Right lobe of liver (tissue), 6 donors: ENCODE measurements at regions not wholly inside any gene's neighbourhood (a gene's known extent, or its start where the extent isn't known, plus 50 kb on each side); places are given as distances from the start of the nearest gene placed in this dataset.

Source experiments
- ATAC-seq, 4 donors: fragments of 200-7000 bp; cut with Tn5 transposase; one replicate each; pipeline ENCODE4 v1.9.1; 2020; ENCODE audit warnings: mild to moderate bottlenecking in 4 of 4, moderate library complexity in 4 of 4
- DNase-seq, 3 donors: peaks; one replicate each; pipeline ENCODE4 v3.0.0-alpha.2; 2020
- H3K27ac ChIP-seq, 3 donors: fragments of 200-600 bp; one replicate each; pipeline ENCODE4 v1.8.0; 2022
- H3K27me3 ChIP-seq, 2 donors: fragments of 200-600 bp; one replicate each; pipeline ENCODE4 v1.8.0; 2022
- H3K36me3 ChIP-seq, 4 donors: fragments of 200-600 bp; sonication (generic) in 1 of 4; one replicate each; pipeline versions ENCODE4 v1.5.1 to v1.8.0; 2017 to 2022; ENCODE audit warnings: control low read depth in 1 of 4
- H3K4me1 ChIP-seq, 4 donors: fragments of 200-600 bp; sonication (generic) in 1 of 4; one replicate each; pipeline versions ENCODE4 v1.5.1 to v1.8.0; 2017 to 2022; ENCODE audit warnings: control low read depth in 1 of 4
- H3K4me3 ChIP-seq, 3 donors: fragments of 200-600 bp; one replicate each; pipeline ENCODE4 v1.8.0; 2022
- H3K9me3 ChIP-seq, 4 donors: fragments of 200-600 bp; sonication (generic) in 1 of 4; one replicate each; pipeline versions ENCODE4 v1.5.1 to v1.8.0; 2017 to 2022; ENCODE audit warnings: control low read depth in 1 of 4
- CTCF ChIP-seq, 4 donors: fragments of 200-600 bp in 3 of 4; fragments of 450-650 bp in 1 of 4; IDR thresholded peaks; one replicate each; pipeline versions ENCODE4 v1.5.1 to v1.8.0; 2016 to 2022; ENCODE audit warnings: antibody characterized with exemption in 4 of 4, mild to moderate bottlenecking in 2 of 4
- POLR2A ChIP-seq: fragments of 450-650 bp; IDR thresholded peaks from one replicate; pipeline ENCODE4 v1.6.1; 2017; ENCODE audit warnings: antibody characterized with exemption, mild to moderate bottlenecking
- WGBS: methylation state at CpG from one replicate; pipeline ENCODE4 v1.1.6; 2018; ENCODE audit warnings: low coverage, low lambda C conversion rate; ENCODE audit not compliant: insufficient coverage; ENCODE audit errors: missing lambda C conversion rate; 5-methylcytosine and 5-hydroxymethylcytosine counted together
- intact Hi-C, 2 donors: fragments of 100-400 bp; cut with DNase I; formaldehyde crosslinking; loops; one replicate each; pipeline versions ENCODE4 v1.11.2 to v1.14.1; 2022
- donor health status: DM: no; HTN: yes; CAD: no.
- donor health status: DM: no; HTN: no; CAD: no.
- donor health status: DM: no; HTN: no; CAD: no.
- donor health status: DM: no; HTN: yes; CAD: no.
- donor health status: DM: no; HTN: yes; CAD: no.

GRCh38 chr7:46577394-46577793 is 656.3 kb upstream of the IGFBP3 start:
- WGBS: 50% methylated on average over 1 of the region's 1 CpG
- TF ChIP-seq CTCF (IDR thresholded peaks at IDR 0.05) (no peak), POLR2A (no peak)
- H3K9me3 ChIP-seq: no peaks in the 10 kb centered on the region
- ATAC-seq (no peak), DNase-seq (no peak)
- H3K27ac ChIP-seq: peak overlapping the region in 1 of 3 donors; percentile 22
- no peak overlapping the region for H3K4me3 ChIP-seq
- H3K27me3 ChIP-seq: no peaks in the 10 kb centered on the region
- H3K4me1 ChIP-seq: no peaks in the 10 kb centered on the region
- no peaks in the 10 kb centered on the region for H3K36me3 ChIP-seq
- intact Hi-C loops: no loop called here

GRCh38 chr7:46576950-46577349 is 655.9 kb upstream of the IGFBP3 start:
- ATAC-seq: peak in 2 of 4 donors; percentile 65 to 72
- DNase-seq: no peak
- intact Hi-C loops: no loop called here
- Histone ChIP-seq H3K9me3 (no peaks in the 10 kb centered on the region), H3K4me1 (no peaks in the 10 kb centered on the region), H3K36me3 (no peaks in the 10 kb centered on the region), H3K4me3 (no peak overlapping the region), H3K27ac (peak overlapping the region in 1 of 3 donors; percentile 22), H3K27me3 (no peaks in the 10 kb centered on the region)
- TF ChIP-seq POLR2A (no peak), CTCF (IDR thresholded peaks at IDR 0.05) (no peak)

- ATAC-seq: no peak
Measured at GRCh38 chr7:46572691-46573090, 651.6 kb upstream of the IGFBP3 start.

GRCh38 chr7:46571996-46572395 is 650.9 kb upstream of the IGFBP3 start:
- WGBS: 70% methylated on average over 4 of the region's 5 CpGs
- Histone ChIP-seq H3K9me3 (no peaks in the 10 kb centered on the region), H3K36me3 (no peaks in the 10 kb centered on the region), H3K27ac (no peak overlapping the region), H3K27me3 (no peaks in the 10 kb centered on the region), H3K4me1 (no peaks in the 10 kb centered on the region), H3K4me3 (no peak overlapping the region)
- TF ChIP-seq CTCF (IDR thresholded peaks at IDR 0.05) (no peak), POLR2A (no peak)
- intact Hi-C loops: no loop called here
- ATAC-seq (no peak), DNase-seq (no peak)

More at GRCh38 chr7:46572691-46573090, 651.6 kb upstream of the IGFBP3 start:
- no peaks in the 10 kb centered on the region for H3K9me3 ChIP-seq
- H3K36me3 ChIP-seq: no peaks in the 10 kb centered on the region
- TF ChIP-seq POLR2A (no peak), CTCF (IDR thresholded peaks at IDR 0.05) (no peak)
- H3K4me1 ChIP-seq: no peaks in the 10 kb centered on the region
- H3K27ac ChIP-seq: no peak overlapping the region
- 50% methylated on average over 2 of the region's 2 CpGs for WGBS
- H3K4me3 ChIP-seq: no peak overlapping the region
- no peaks in the 10 kb centered on the region for H3K27me3 ChIP-seq
- no peak for DNase-seq
- intact Hi-C loops: no loop called here

DNA sequence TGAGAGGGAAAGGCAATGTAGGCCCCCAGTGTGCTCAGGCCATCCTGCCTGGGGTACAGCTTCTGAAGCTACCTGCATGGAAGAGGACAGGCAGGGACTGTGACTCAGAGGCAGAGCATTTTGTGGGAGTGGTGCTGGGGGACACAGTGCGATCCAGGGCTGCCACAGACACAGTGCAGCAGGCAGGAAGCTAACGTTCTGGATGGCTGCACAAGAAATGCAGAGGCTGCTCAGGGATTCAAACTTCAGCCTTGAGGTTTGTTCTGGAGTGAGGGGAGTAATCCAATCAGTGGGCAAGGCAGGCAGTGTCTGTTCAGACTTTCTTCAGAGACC is 648.0 kb upstream of the IGFBP3 start:
- WGBS: 45% methylated on average over 2 of the region's 2 CpGs
- H3K27ac ChIP-seq: no peak overlapping the region
- peak in 1 of 4 donors; percentile 33 for ATAC-seq

More for the DNA sequence above, 648.0 kb upstream of the IGFBP3 start:
- no peak for DNase-seq
- Histone ChIP-seq H3K4me3 (no peak overlapping the region), H3K27me3 (no peaks in the 10 kb centered on the region), H3K9me3 (no peaks in the 10 kb centered on the region), H3K36me3 (no peaks in the 10 kb centered on the region), H3K4me1 (no peaks in the 10 kb centered on the region)
- TF ChIP-seq POLR2A: no peak
- TF ChIP-seq CTCF (IDR thresholded peaks at IDR 0.05): no peak
- intact Hi-C loops: no loop called here
